T47D (cell line): ENCODE measurements at regions not wholly inside any gene's neighbourhood (a gene's known extent, or its start where the extent isn't known, plus 50 kb on each side); places are given as distances from the start of the nearest gene placed in this dataset.

Experiments used
- DNase-seq, 2 experiments: peaks; one replicate each; pipeline versions ENCODE4 v3.0.0 to v3.0.0-alpha.2; 2011 to 2012; ENCODE audit warnings: low read depth in 1 of 2, low spot score in 1 of 2
- JUND ChIP-seq: IDR thresholded peaks from 2 replicates; pipeline ENCODE4 v1.6.1; 2012; ENCODE audit warnings: low read depth
- in situ Hi-C: cut with HindIII; loops from 2 replicates; pipeline ENCODE4 v1.10.0; 2016; ENCODE audit warnings: low sequenced_read_pairs, low pct_unique_long_range_greater_than_20kb

DNA sequence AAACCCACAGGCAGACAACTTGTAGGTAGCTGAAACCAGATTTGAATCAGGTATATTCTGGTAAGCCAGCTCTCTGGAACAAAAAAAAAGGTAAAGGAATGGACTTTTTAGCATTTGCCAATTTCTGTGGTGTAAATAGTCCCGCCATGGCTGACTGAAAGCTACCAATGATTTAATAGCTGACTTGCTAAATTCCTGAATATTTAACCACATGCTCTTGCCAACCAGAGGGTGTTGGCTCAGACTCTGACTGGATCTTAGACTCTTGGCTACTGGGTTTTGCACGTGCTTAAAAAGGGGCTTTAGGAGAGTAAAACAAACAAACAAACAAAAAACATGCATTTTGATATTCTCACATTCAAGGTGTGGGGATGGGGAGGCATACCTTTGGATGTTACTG, 600.0 kb upstream of the CDH4 start:
- no peak for TF ChIP-seq JUND
- in situ Hi-C loops, result no loop called here
- no peak for DNase-seq

DNA sequence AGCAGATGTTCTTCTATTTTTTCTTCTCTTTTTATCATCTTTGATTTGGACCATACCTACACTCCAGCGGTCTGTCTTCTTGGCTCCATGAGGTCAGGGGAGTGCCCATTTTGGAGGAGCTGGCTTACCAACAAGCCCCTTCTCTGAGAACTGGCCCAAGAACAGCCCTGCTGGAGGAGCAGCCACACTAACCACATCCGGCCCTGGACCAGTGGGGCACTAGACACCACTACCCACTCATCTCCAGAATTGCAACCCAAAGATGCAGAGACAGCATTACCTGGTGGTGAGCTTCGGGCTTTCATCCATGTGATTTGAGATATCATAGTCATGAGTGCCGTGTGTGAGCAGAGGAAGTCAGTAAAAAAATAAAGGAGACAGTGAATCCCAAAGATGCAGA, 599.4 kb upstream of the CDH4 start:
- no peak for DNase-seq
- in situ Hi-C loops, result no loop called here
- no peak for TF ChIP-seq JUND

GRCh38 chr20:60653111-60653845, 598.8 kb upstream of the CDH4 start:
- in situ Hi-C loops, result no loop called here
- DNase-seq, result no peak
- TF ChIP-seq JUND, result no peak

DNA sequence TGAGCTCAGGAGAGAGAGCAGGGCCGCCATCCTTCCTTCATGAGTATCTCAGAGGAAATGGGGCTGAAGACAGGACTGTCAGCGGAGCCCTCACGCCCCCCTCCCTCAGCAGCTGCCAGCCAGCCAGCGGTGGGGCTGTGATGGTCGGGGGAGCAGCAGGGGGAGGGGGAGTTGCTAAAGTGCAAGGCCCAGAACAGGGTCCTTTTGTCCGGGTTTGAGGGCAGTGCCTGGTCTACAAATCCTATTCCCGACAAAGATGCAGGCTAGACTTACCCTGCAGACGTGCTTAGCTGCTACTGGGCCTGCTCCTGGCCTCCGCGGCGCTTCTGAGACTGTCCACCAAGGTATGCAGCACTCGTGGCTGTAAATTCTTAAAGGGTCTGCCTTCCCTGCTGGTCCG, 593.4 kb upstream of the CDH4 start:
- in situ Hi-C loops, result no loop called here
- no peak for DNase-seq

GRCh38 chr20:60659240-60659639, 592.8 kb upstream of the CDH4 start:
- in situ Hi-C loops, result no loop called here
- TF ChIP-seq JUND, result no peak
- DNase-seq, result no peak

More for the DNA sequence above, 593.4 kb upstream of the CDH4 start:
- no peak for TF ChIP-seq JUND

GRCh38 chr20:60662307-60662706, 589.8 kb upstream of the CDH4 start:
- no peak for DNase-seq
- no peak for TF ChIP-seq JUND
- in situ Hi-C loops, result no loop called here

- in situ Hi-C loops, result no loop called here
- no peak for TF ChIP-seq JUND
- no peak for DNase-seq
Observed at GRCh38 chr20:60664106-60664505, 588.0 kb upstream of the CDH4 start.

DNA sequence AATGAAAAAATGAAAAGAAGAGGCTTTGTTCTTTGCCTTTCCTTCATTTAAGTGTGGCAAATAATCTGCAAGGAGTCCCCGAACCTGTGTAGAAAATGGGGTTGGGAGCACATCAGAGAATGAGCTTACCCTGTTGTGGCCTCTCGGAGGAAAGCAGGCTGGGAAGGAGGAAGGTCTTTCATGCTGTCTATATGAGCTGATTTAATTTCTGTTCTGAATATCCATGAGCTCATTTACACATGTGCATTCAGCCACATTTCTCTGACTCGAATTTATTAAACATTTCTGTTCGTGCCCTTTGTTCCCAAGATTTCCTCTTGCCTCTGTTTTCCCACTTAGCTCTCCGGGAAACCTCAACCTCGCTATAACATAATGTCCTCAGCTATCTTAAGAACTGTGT, 584.4 kb upstream of the CDH4 start:
- no peak for TF ChIP-seq JUND
- DNase-seq, result no peak
- in situ Hi-C loops, result no loop called here

- TF ChIP-seq JUND, result no peak
- in situ Hi-C loops, result no loop called here
- no peak for DNase-seq
Observed at GRCh38 chr20:60669211-60669610, 582.9 kb upstream of the CDH4 start.

GRCh38 chr20:60676011-60676410, 576.0 kb upstream of the CDH4 start:
- no peak for TF ChIP-seq JUND

GRCh38 chr20:60677819-60678218, 574.2 kb upstream of the CDH4 start:
- no peak for TF ChIP-seq JUND
- in situ Hi-C loops, result no loop called here
- DNase-seq, result no peak

More at GRCh38 chr20:60676011-60676410, 576.0 kb upstream of the CDH4 start:
- in situ Hi-C loops, result no loop called here
- no peak for DNase-seq

- in situ Hi-C loops, result no loop called here
- DNase-seq, result no peak
- no peak for TF ChIP-seq JUND
Observed at GRCh38 chr20:60680554-60680953, 571.5 kb upstream of the CDH4 start.

DNA sequence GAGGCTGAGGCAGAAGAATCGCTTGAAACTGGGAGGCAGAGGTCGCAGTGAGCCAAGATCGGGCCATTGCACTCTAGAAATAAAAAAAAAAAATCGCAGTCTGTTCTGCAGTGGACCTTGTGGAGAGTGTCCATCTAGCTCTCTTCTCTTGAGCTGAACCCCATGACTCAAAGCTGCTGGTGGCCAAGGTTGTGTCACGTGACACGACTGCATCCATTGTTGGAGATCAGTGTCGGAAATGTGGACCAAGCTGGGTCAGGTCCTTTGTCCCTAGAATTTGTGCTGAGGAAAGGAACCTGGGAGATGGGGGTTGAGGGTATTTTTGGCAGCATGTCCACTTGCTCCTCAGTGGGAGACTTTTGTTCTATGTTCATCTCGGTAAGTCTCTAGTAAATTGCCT, 564.8 kb upstream of the CDH4 start:
- no peak for TF ChIP-seq JUND
- no peak for DNase-seq
- in situ Hi-C loops, result no loop called here

DNA sequence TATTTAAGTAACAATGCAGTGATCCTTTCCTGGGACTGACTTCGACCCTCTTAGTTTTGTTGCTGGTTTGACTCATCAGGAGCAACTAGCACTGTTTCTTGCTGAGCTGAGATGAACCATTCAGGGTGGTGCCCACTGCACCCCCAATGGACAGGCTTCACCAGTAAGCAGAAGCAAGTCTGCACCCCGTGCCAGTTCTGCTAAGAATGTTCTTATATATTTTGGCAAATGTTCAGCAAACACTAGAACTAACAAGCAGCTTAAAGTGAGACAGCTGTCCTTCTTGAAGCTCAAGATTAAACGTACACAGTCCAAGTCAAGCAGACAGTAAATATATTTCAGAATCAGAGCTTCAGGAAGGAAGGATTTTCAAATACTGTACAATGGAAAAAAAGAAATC, 561.3 kb upstream of the CDH4 start:
- in situ Hi-C loops, result no loop called here
- DNase-seq, result no peak
- no peak for TF ChIP-seq JUND
